SK-N-SH (cell line): ENCODE measurements at regions not wholly inside any gene's neighbourhood (a gene's known extent, or its start where the extent isn't known, plus 50 kb on each side); places are given as distances from the start of the nearest gene placed in this dataset.
"Not testable (repeated sequence)": the region's sequence is repeated elsewhere in the genome, so short reads cannot be mapped to it uniquely, and the experiment has no call there.

Source experiments
- CTCF ChIA-PET: fragments of 300-600, 350-600 bp; formaldehyde crosslinking; extraction: SDS; loops from one replicate; lab custom pipeline; 2021; lab: Yijun Ruan, JAX
- POLR2A ChIA-PET: fragments of 350-600 bp; sonication (Branson Sonifier 250); formaldehyde crosslinking; extraction: SDS; loops from one replicate; lab custom pipeline; 2020; ENCODE audit warnings: antibody characterized with exemption, inconsistent platforms; lab: Yijun Ruan, JAX
- DNase-seq: peaks from one replicate; pipeline ENCODE4 v3.0.0; 2012
- H2AFZ ChIP-seq: fragments of 200-600 bp; sonication (generic); 2 replicates; pipeline ENCODE4 v1.8.1; 2016; ENCODE audit warnings: antibody characterized with exemption, mild to moderate bottlenecking, low read depth
- H3F3A ChIP-seq: fragments of 200-600 bp; sonication (generic); replicated peaks from 2 replicates; pipeline ENCODE3; 2016; ENCODE audit warnings: antibody characterized with exemption, mild to moderate bottlenecking; ENCODE audit not compliant: insufficient read depth
- H3K27ac ChIP-seq, 2 experiments: fragments of 200-500 bp in 1 of 2; fragments of 200-600 bp in 1 of 2; sonication (Bioruptor generic) in 1 of 2; sonication (generic), shearing (Covaris generic) in 1 of 2; 2 replicates each; pipeline versions ENCODE4 v1.5.1 to v1.6.1; 2014 to 2016; ENCODE audit warnings: low read depth in 2 of 2, inconsistent platforms in 1 of 2, low read length in 1 of 2, mild to moderate bottlenecking in 1 of 2, mixed read lengths in 1 of 2
- H3K27me3 ChIP-seq: fragments of 200-600 bp; sonication (generic), shearing (Covaris generic); 2 replicates; pipeline ENCODE4 v1.6.1; 2016; ENCODE audit warnings: mixed run types; ENCODE audit not compliant: insufficient read depth
- H3K36me3 ChIP-seq, 2 experiments: fragments of 200-500 bp in 1 of 2; fragments of 200-600 bp in 1 of 2; sonication (Bioruptor generic) in 1 of 2; sonication (generic) in 1 of 2; replicated peaks in 1 of 2; 2 replicates each; pipeline versions ENCODE3 to v1.5.1; 2014 to 2016; ENCODE audit warnings: low read length in 1 of 2, mild to moderate bottlenecking in 1 of 2; ENCODE audit not compliant: insufficient read depth in 2 of 2, control insufficient read depth in 1 of 2
- H3K4me1 ChIP-seq, 2 experiments: fragments of 200-500 bp in 1 of 2; fragments of 200-600 bp in 1 of 2; sonication (Bioruptor generic) in 1 of 2; sonication (generic), shearing (Covaris generic) in 1 of 2; 2 replicates each; pipeline versions ENCODE4 v1.5.1 to v1.6.1; 2014 to 2016; ENCODE audit warnings: low read depth in 1 of 2, low read length in 1 of 2, mixed run types in 1 of 2; ENCODE audit not compliant: insufficient read depth in 2 of 2, control insufficient read depth in 1 of 2
- H3K4me2 ChIP-seq: fragments of 200-600 bp; sonication (generic), shearing (Covaris generic); 2 replicates; pipeline ENCODE4 v1.6.1; 2017; ENCODE audit warnings: mixed run types
- H3K4me3 ChIP-seq, 2 experiments: fragments of 200-500 bp in 1 of 2; fragments of 200-600 bp in 1 of 2; sonication (Bioruptor generic) in 1 of 2; sonication (generic), shearing (Covaris generic) in 1 of 2; 2 replicates each; pipeline versions ENCODE4 v1.5.1 to v1.8.1; 2014 to 2016; ENCODE audit warnings: low read depth in 2 of 2, inconsistent platforms in 1 of 2, low read length in 1 of 2, mild to moderate bottlenecking in 1 of 2, mixed read lengths in 1 of 2, moderate library complexity in 1 of 2
- H3K79me2 ChIP-seq: fragments of 200-600 bp; sonication (generic); 2 replicates; pipeline ENCODE4 v1.8.1; 2017; ENCODE audit warnings: mild to moderate bottlenecking; ENCODE audit not compliant: insufficient read depth
- H3K9ac ChIP-seq: fragments of 200-600 bp; sonication (generic); 2 replicates; pipeline ENCODE4 v1.6.1; 2017; ENCODE audit warnings: mixed run types
- H3K9me2 ChIP-seq: fragments of 200-600 bp; sonication (generic); 2 replicates; pipeline ENCODE4 v1.6.1; 2017; ENCODE audit warnings: mixed run types
- H3K9me3 ChIP-seq: fragments of 200-600 bp; sonication (generic); 2 replicates; pipeline ENCODE4 v1.6.1; 2017; ENCODE audit warnings: mixed run types, mild to moderate bottlenecking, moderate library complexity
- H4K20me1 ChIP-seq: fragments of 200-600 bp; sonication (generic); 2 replicates; pipeline ENCODE4 v1.6.1; 2017; ENCODE audit warnings: mild to moderate bottlenecking, mixed run types; ENCODE audit not compliant: insufficient read depth
- CHD2 ChIP-seq: fragments of 150-350 bp; IDR thresholded peaks from 2 replicates; pipeline ENCODE4 v1.6.1; 2018; ENCODE audit warnings: low read length; ENCODE audit not compliant: partially characterized antibody
- ELF1 ChIP-seq: IDR thresholded peaks from 2 replicates; pipeline ENCODE4 v1.4.0; 2012
- EP300 ChIP-seq, 2 experiments: IDR thresholded peaks; 2 replicates each; pipeline versions ENCODE4 v1.4.0 to v1.6.1; 2012; ENCODE audit warnings: borderline replicate concordance in 1 of 2, low read depth in 1 of 2, low read length in 1 of 2
- EZH2phosphoT487 ChIP-seq: fragments of 200-600 bp; sonication (generic); IDR thresholded peaks from 2 replicates; pipeline ENCODE4 v1.6.1; 2017; ENCODE audit warnings: low read depth, mixed run types, mild to moderate bottlenecking, antibody characterized with exemption, moderate library complexity, borderline replicate concordance
- FOXM1 ChIP-seq: IDR thresholded peaks from 2 replicates; pipeline ENCODE4 v1.4.0; 2012; ENCODE audit warnings: low read depth, mild to moderate bottlenecking
- GATA2 ChIP-seq: sonication (generic); formaldehyde crosslinking; IDR thresholded peaks from 2 replicates; pipeline ENCODE4 v1.5.0; 2020; ENCODE audit warnings: mild to moderate bottlenecking, missing genetic modification reagents
- JUND ChIP-seq: IDR thresholded peaks from 2 replicates; pipeline ENCODE4 v1.4.0; 2012
- MEF2A ChIP-seq: IDR thresholded peaks from 2 replicates; pipeline ENCODE4 v1.4.0; 2012; ENCODE audit warnings: low read depth, borderline replicate concordance
- MXI1 ChIP-seq: IDR thresholded peaks from 2 replicates; pipeline ENCODE4 v1.6.1; 2012; ENCODE audit warnings: mild to moderate bottlenecking, low read depth, low read length, improper control_type of control experiment
- RAD21 ChIP-seq: IDR thresholded peaks from 2 replicates; pipeline ENCODE4 v1.6.1; 2012; ENCODE audit warnings: mild to moderate bottlenecking, low read length
- RFX5 ChIP-seq: IDR thresholded peaks from 2 replicates; pipeline ENCODE4 v1.6.1; 2012; ENCODE audit warnings: mild to moderate bottlenecking, improper control_type of control experiment, low read length
- SIN3A ChIP-seq: IDR thresholded peaks from 2 replicates; pipeline ENCODE4 v1.6.1; 2012; ENCODE audit warnings: low read depth, mild to moderate bottlenecking, low read length, moderate library complexity, borderline replicate concordance
- TAF1 ChIP-seq: IDR thresholded peaks from 2 replicates; pipeline ENCODE4 v1.6.1; 2012; ENCODE audit warnings: low read depth, mild to moderate bottlenecking, low read length, moderate library complexity, borderline replicate concordance
- TCF12 ChIP-seq: IDR thresholded peaks from 2 replicates; pipeline ENCODE4 v1.4.0; 2012
- TEAD4 ChIP-seq: IDR thresholded peaks from 2 replicates; pipeline ENCODE4 v1.4.0; 2012; ENCODE audit warnings: mild to moderate bottlenecking, borderline replicate concordance; ENCODE audit not compliant: insufficient read depth
- WGBS: methylation state at CpG from one replicate; pipeline ENCODE4 v1.1.6; 2017; ENCODE audit warnings: low lambda C conversion rate; 5-methylcytosine and 5-hydroxymethylcytosine counted together
- TF ChIP-seq, protein P1 (sequence below): IDR thresholded peaks from 2 replicates; pipeline ENCODE4 v1.4.0; 2012; ENCODE audit warnings: low read depth
- TF ChIP-seq, protein P2 (sequence below): IDR thresholded peaks from 2 replicates; pipeline ENCODE4 v1.4.0; 2012; ENCODE audit warnings: low read depth, borderline replicate concordance

DNA sequence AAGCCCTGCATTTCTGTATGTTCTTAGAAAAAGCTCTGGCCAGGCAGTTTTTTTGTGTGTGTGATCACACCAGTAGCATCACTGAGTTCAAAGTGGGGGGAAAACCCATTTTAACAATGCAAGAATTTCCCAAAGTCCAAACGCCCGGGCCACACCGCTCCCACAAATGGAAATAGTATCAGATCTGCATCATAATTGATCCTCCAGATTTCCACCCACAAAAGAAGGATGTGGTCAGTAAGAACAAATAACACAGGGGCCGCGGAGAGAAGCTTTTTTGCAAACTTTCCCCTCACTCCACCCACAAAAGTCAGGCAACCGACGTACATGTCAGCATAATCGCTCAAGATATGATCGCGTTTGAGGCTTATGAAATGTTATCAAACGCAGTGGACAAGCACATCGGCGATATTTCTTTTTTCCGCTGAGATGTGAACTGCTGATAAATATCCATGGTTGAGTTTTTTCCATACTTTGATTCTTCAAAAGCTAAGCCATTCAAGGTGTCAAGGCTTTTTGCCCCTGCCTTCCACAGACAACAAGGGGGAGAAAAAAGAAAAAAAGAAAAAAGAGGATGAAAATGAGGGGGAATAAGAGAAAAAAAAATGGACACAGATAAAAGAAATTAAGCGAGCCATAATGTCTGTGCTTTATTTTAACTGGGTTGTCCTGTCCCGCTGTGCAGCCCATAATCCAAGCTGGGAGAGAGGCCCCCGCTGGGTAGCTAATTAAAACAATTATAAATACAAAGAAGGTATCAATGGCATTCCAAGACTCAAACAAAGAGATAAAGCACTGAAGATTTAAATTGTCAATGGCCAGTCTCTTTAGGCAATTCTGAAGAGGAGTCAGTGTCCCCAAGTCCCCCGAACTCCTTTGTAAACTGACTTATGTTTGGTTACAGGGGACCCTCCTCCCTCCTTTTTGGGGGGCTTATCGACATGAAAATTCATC lies 143.5 kb downstream of the ZFP64 start:
- no peak for DNase-seq
- Histone ChIP-seq H3K9ac (no peak overlapping the region), H3K27ac (no peak overlapping the region), H3K9me2 (no peaks in the 10 kb centered on the region), H3K9me3 (no peaks in the 10 kb centered on the region), H3F3A (no peaks in the 10 kb centered on the region), H3K4me1 (peaks cover 0 to 4% of the 10 kb centered on the region in 2 experiments; a peak in 1 of 4 replicates), H3K79me2 (no peaks in the 10 kb centered on the region), H3K36me3 (no peaks in the 10 kb centered on the region), H2AFZ (no peak overlapping the region), H3K27me3 (no peaks in the 10 kb centered on the region), H3K4me3 (no peak overlapping the region), H4K20me1 (no peaks in the 10 kb centered on the region), H3K4me2 (no peak overlapping the region)
- WGBS: 74% methylated on average over 19 of the region's 19 CpGs
- CTCF ChIA-PET: interaction anchor here (0.7 to 1.8 kb wide), 5 partner anchors 12 to 347 kb away, joined by 3 to 6 read pairs (median 3); partner anchors contain the start of gene SALL4
- TF ChIP-seq GATA2: 0 out of 2 replicates have a peak, but pooled peaks have one; percentile 7
- no peak for TF ChIP-seq FOXM1
- TF ChIP-seq, protein P1, sequence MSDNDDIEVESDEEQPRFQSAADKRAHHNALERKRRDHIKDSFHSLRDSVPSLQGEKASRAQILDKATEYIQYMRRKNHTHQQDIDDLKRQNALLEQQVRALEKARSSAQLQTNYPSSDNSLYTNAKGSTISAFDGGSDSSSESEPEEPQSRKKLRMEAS: no peak
- no peak for TF ChIP-seq EZH2phosphoT487
- TF ChIP-seq, protein P2, sequence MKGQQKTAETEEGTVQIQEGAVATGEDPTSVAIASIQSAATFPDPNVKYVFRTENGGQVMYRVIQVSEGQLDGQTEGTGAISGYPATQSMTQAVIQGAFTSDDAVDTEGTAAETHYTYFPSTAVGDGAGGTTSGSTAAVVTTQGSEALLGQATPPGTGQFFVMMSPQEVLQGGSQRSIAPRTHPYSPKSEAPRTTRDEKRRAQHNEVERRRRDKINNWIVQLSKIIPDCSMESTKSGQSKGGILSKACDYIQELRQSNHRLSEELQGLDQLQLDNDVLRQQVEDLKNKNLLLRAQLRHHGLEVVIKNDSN: no peak
- no peak for TF ChIP-seq TAF1
- TF ChIP-seq TEAD4: no peak
- POLR2A ChIA-PET: no interaction called here

DNA sequence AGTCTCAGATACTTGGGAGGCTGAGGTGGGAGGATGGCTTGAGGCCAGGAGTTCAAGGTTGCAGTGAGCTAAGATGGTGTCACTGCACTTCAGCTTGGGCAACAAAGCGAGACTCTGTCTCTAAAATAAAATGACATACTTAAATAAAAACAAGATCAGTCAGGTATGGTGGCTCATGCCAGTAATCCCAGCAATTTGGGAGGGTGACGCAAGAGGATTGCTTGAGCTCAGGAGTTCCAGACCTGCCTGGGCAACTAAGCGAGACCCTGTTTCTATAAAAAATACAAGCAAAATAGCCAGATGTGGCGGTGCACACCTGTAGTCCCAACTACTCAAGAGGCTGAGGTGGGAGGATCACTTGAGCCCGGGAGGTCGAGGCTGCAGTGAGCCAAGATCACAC lies 149.6 kb downstream of the ZFP64 start:
- no peaks in the 10 kb centered on the region for H3K36me3 ChIP-seq
- H3K27me3 ChIP-seq: no peaks in the 10 kb centered on the region
- ChIA-PET CTCF (interaction anchor here (0.7 to 1.7 kb wide), 2 partner anchors 10 to 23 kb away, joined by 3 to 4 read pairs; no protein-coding TSS in a partner anchor), POLR2A (no interaction called here)
- no peak overlapping the region for H3K4me3 ChIP-seq
- no peaks in the 10 kb centered on the region for H3F3A ChIP-seq
- 96% methylated on average over 6 of the region's 6 CpGs for WGBS
- no peak for DNase-seq
- H3K9me2 ChIP-seq: no peaks in the 10 kb centered on the region
- no peaks in the 10 kb centered on the region for H3K9me3 ChIP-seq
- no peaks in the 10 kb centered on the region for H3K79me2 ChIP-seq
- no peak overlapping the region for H3K4me2 ChIP-seq
- H3K9ac ChIP-seq: no peak overlapping the region
- no peak overlapping the region for H3K27ac ChIP-seq
- no peaks in the 10 kb centered on the region for H4K20me1 ChIP-seq
- no peak overlapping the region for H2AFZ ChIP-seq
- no peak for TF ChIP-seq MEF2A
- TF ChIP-seq, all 33 proteins: peak for 0
- no peaks in the 10 kb centered on the region; a peak in 1 of 4 replicates for H3K4me1 ChIP-seq

DNA sequence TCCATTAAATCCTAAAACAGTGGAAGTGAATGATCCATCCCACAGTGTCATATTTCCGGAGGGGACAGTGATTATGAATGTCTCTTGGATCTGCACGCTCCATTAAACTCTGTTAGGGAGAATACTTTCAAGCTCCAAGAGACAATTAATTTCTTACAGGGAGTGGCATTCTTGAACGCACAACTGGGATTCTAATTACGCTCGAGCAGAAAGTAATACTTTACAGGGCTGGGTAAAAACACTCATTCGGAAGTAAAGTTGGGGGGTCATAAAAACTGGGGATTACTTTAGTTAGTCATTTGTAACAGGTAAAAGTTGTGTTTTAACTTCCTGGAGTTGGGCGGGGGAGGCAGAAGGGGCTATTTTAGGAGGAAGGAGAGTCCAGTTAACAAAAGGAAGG lies 151.8 kb downstream of the ZFP64 start:
- no peak for TF ChIP-seq CHD2
- no peak for TF ChIP-seq TAF1
- TF ChIP-seq EP300 (IDR thresholded peaks at IDR 0.05; ENCODE audit: borderline replicate concordance in 1 of 2, low read depth in 1 of 2, low read length in 1 of 2): no peak
- no peak for TF ChIP-seq RFX5
- TF ChIP-seq MXI1: no peak
- no peak for TF ChIP-seq RAD21
- no peak for TF ChIP-seq TCF12
- TF ChIP-seq ELF1: no peak
- no peak for TF ChIP-seq JUND
- no peak for TF ChIP-seq SIN3A
- Histone ChIP-seq H3K4me1 (no peaks in the 10 kb centered on the region; a peak in 1 of 4 replicates), H4K20me1 (no peaks in the 10 kb centered on the region), H3K36me3 (no peaks in the 10 kb centered on the region), H3K4me3 (no peak overlapping the region), H3K27ac (no peak overlapping the region), H3F3A (no peaks in the 10 kb centered on the region), H3K9me2 (no peaks in the 10 kb centered on the region), H3K9me3 (no peaks in the 10 kb centered on the region), H3K4me2 (no peak overlapping the region), H3K9ac (no peak overlapping the region), H2AFZ (no peak overlapping the region), H3K79me2 (no peaks in the 10 kb centered on the region), H3K27me3 (no peaks in the 10 kb centered on the region)
- ChIA-PET CTCF (no interaction called here), POLR2A (no interaction called here)
- 96% methylated on average over 7 of the region's 7 CpGs for WGBS
- DNase-seq: no peak

DNA sequence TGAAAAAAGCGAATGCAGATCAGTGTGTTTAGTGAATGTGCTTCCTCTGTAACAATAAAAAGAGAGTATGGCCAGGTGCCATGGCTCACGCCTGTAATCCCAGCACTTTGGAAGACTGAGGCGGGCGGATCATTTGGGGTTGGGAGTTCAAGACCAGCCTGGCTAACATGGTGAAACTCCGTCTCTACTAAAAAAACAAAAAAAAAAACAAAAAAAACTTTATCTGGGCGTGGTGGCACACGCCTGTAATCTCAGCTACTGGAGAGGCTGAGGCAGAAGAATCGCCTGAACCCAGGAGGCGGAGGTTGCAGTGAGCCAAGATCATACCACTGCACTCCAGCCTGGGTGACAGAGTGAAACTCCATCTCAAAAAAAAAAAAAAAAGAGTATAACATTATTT lies 152.9 kb downstream of the ZFP64 start:
- H3K9me3 ChIP-seq, H3K4me3 ChIP-seq, CTCF ChIA-PET, H3F3A ChIP-seq, DNase-seq, H3K4me1 ChIP-seq, H3K27me3 ChIP-seq, H3K9me2 ChIP-seq, POLR2A ChIA-PET, H3K27ac ChIP-seq, H3K79me2 ChIP-seq, H2AFZ ChIP-seq, H3K4me2 ChIP-seq, H3K36me3 ChIP-seq, H3K9ac ChIP-seq, H4K20me1 ChIP-seq: not testable (repeated sequence)
- WGBS: 87% methylated on average over 9 of the region's 9 CpGs
